Skin epidermis (tissue), 12 donors: ENCODE measurements at regions not wholly inside any gene's neighbourhood (a gene's known extent, or its start where the extent isn't known, plus 50 kb on each side); places are given as distances from the start of the nearest gene placed in this dataset.
"Not testable (repeated sequence)": the region's sequence is repeated elsewhere in the genome, so short reads cannot be mapped to it uniquely, and the experiment has no call there.

Source experiments
- H3K27ac ChIP-seq, 21 experiments: fragments of 200-600 bp; sonication (generic) in 11 of 21; one replicate each; pipeline ENCODE4 v1.5.0; 2020; ENCODE audit warnings: mild to moderate bottlenecking in 3 of 21, inconsistent platforms in 2 of 21, moderate library complexity in 2 of 21
- H3K4me3 ChIP-seq, 7 experiments: fragments of 200-600 bp; sonication (generic) in 2 of 7; one replicate each; pipeline ENCODE4 v1.5.0; 2020; ENCODE audit warnings: inconsistent platforms in 2 of 7, mild to moderate bottlenecking in 2 of 7, moderate library complexity in 1 of 7

DNA sequence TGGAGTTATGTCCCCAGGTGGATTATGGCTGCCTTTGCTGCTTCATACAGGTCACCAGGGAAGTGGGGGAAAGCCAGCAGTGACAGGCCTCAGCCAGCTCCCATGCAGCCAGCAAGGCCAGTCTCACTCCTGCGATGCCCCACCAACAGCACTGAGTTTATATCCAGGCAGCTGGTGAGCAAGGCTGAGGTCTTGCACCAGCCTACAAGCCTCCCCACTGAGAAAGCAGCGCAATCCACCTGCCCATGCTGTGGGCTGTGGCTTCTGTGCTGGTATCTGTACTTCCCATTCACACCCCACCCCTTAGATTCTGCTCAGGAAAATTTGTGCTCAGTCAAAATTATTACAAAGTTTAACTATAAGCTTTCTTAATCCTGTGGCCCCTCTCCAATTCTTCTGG, 153.5 kb downstream of the HHIP start:
- H3K27ac ChIP-seq = no peak overlapping the region
- H3K4me3 ChIP-seq = no peak overlapping the region

DNA sequence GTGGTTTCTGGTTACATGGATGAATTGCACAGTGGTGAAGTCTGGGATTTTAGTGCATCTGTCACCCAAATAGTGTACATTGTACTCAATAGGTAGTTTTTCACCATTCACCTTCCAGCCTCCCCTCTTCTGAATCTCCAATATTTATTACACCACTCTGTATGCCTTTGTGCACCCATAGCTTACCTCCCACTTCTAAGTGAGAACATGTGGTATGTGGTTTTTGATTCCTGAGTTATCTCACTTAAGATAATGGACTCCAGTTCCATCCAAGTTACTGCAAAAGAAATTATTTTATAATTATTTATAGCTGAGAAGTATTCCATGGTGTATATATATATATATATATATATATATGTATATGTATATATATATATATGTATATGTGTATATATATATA, 155.8 kb downstream of the HHIP start:
- no peak overlapping the region for H3K4me3 ChIP-seq
- H3K27ac ChIP-seq = no peak overlapping the region

DNA sequence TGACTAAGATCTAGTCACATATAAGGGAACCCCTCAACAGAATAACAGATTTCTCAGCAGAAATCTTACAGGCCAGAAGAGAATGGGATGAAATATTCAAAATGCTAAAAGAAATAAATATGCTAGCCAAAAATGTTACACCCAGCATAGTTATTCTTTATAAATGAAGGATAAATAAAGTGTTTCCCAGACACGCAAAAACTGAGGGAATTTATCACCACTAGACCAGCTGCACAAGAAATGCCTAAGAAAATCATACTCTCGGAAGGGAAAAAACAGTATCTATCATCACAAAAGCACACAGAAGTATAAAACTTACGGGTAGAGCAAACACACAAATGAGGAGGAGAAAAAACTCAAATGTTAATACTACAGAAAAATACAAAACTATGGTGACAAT, 162.1 kb downstream of the HHIP start:
- Histone ChIP-seq H3K4me3 (no peak overlapping the region), H3K27ac (no peak overlapping the region)

DNA sequence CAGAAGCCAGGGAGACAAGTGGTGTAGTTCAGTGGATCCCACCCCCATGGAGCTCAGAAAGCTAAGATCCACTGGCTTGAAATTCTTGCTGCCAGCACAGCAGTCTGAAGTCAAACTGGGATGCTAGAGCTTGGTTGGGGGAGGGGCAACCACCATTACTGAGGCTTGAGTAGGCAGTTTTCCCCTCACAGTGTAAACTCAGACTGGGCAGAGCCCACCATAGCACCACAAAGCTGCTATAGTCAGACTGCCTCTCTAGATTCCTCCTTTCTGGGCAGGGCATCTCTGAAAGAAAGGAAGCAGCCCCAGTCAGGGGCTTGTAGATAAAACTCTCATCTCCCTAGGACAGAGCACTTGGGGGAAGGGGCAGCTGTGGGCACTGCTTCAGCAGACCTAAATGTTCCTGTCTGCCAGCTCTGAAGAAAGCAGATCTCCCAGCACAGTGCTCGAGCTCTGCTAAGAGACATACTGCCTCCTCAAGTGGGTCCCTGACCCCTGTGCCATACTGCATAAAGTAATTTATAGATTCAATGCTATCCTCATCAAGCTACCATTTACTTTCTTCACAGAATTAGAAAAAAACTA, 163.2 kb downstream of the HHIP start:
- no peak overlapping the region for H3K27ac ChIP-seq
- H3K4me3 ChIP-seq = no peak overlapping the region

DNA sequence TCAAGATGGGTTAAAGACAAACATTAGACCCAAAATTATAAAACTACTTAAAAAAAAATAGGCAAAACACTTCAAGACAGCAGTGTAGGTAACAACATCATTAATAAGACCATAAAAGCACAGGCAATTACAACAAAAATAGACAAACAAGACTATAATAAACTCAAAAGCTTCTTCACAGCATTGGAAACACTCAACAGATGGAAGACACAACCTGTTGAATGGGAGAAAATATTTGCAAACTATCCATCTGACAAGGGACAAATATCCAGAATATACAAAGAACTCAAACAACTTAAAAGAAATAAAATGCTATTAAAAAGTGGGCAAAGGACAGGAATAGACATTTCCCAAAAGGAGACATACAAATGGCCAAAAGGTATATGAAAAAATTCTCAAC, 170.7 kb downstream of the HHIP start:
- no peak overlapping the region for H3K27ac ChIP-seq
- no peak overlapping the region for H3K4me3 ChIP-seq

DNA sequence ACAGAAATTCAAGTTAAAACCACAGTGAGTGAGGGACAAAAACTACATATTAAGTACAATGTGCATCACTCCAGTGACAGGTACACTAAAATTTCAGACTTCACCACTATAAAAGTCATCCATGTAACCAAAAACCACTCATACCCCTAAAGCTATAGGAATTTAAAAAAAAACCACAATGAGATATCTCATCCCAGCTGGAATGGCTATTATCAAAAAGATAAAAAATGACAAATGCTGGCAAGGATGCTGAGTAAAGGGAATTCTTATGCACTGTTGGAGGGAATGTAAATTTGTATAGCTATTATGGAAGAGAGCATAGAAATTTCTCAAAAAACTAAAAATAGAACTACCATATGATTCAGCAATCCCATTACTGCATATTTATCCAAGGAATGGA, 171.1 kb downstream of the HHIP start:
- Histone ChIP-seq H3K27ac (no peak overlapping the region), H3K4me3 (no peak overlapping the region)

DNA sequence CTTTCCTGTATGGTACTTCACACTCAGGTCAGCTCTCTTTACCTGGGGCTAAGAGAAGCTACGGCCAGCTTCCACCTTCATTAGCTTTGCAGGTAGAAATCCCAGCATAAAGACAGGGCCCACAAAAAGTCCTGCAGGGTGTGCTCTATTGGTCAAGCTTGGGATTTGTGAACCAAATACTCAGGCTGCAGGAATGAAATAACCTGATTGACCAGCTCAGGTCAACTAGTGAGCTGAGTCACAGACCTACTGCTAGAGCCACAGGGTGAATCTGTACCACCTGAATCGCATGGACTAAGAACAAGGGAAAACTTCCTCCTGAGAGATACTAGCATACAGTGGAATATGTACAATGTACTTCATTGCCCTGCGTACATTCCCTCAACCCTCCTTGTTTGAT, 172.2 kb downstream of the HHIP start:
- no peak overlapping the region for H3K27ac ChIP-seq
- H3K4me3 ChIP-seq = no peak overlapping the region

DNA sequence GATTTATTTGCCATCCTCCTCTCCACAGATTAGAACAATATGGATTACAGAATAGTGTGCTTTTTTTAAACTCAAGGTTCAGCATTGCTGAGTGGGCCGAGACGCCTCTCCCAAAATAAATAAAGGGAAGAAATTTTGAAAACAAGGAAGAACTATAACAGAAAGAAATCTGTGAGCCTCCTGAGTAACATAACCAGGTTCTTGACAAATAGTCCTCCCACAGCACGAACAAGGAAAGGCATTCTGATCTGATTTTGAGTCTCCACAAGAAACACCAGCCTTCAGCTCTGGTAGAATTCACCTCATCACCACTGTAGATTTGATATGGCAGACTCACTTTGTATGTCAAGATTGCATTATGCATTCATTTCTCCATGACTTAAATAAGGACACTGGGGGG, 173.6 kb downstream of the HHIP start:
- Histone ChIP-seq H3K4me3 (no peak overlapping the region), H3K27ac (no peak overlapping the region)

DNA sequence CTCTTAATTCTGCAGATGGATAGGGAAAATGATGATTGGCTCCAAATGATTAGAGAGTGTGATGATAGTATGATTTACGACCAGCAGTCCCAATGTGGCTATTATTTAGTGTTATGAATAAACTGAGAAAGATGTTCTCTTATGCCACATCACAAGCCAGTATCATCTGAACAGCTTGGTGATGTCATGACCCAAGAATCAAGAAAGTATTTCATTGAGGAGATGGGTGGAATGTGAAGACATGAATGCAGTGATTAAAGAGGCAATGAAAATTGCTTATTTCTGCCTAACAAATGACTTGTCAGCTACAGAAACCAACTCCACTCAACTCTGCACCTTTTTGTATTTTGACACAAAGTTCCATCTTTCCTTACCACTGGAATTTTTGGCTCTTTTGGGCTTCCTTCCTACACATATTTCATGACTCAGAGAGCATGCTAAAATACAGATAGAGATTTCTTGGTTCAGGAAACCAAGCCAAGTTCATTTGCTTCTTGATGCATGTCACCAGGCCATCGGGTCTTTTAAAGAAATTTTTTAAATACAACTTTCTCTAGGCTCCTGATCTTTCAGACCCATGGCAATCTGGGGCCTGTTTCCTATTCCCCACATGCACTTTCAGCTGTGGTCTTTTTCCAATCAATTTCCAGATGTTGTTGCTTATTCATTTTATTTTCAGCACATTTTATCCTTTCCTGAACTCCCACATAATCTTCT, 174.2 kb downstream of the HHIP start:
- H3K27ac ChIP-seq = no peak overlapping the region

DNA sequence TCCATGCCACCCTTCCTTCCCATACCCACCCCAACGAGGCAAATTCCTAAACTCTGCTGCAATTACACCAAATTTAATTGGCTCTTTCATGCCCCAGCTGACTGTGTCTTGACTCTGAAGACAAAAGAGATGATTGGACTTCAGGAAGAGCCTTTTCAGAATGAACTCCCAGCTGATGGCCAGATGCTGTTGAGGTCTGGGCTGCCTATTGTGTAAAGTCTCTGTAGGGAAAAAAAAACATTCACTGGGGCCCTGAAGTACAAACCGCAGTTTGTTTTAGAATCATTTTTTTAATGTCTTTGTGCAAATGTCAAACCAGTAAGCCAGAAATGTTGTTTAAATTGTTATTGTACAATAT, 174.8 kb downstream of the HHIP start:
- no peak overlapping the region for H3K27ac ChIP-seq

More for the DNA sequence above, 174.2 kb downstream of the HHIP start:
- no peak overlapping the region for H3K4me3 ChIP-seq

DNA sequence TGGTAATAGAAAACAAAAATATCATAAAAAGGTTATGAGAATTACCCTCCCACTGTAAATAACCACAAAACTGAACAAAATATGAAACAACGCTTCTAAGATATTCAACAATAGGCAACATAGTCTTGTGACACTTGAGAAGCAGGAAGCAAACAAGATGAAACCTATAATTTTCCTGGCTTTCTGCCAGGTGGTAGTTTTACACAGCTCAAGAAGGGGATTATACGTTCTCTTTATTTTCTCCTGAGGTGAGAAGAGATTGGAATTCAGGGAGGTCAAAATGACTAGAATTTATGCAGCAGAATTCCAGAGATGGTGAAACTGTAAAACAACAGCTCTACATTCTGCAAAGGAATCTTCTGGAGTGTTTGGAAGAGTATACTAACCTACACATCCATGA, 186.0 kb downstream of the HHIP start:
- no peak overlapping the region for H3K4me3 ChIP-seq

More for the DNA sequence above, 174.8 kb downstream of the HHIP start:
- no peak overlapping the region for H3K4me3 ChIP-seq

DNA sequence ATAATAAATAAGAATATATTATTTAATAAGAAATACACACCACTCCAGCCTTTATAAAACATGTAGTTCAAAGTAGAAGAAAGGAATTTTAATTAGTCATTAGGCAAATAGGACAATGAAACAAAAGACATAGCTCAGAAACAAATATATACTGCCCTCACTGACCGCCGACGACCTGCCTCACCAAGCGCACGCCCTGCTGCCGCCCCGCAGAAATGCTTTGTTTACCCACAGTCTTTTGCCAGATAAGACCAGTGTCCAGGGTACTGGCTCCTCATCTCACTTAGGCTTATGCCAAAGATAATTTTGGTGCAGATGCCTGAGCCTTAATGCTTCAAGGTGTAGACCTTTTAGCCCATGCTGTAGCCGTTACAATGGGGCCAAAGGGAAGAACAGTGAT, 199.5 kb downstream of the HHIP start:
- no peak overlapping the region for H3K27ac ChIP-seq
- no peak overlapping the region for H3K4me3 ChIP-seq

More for the DNA sequence above, 186.0 kb downstream of the HHIP start:
- no peak overlapping the region for H3K27ac ChIP-seq

DNA sequence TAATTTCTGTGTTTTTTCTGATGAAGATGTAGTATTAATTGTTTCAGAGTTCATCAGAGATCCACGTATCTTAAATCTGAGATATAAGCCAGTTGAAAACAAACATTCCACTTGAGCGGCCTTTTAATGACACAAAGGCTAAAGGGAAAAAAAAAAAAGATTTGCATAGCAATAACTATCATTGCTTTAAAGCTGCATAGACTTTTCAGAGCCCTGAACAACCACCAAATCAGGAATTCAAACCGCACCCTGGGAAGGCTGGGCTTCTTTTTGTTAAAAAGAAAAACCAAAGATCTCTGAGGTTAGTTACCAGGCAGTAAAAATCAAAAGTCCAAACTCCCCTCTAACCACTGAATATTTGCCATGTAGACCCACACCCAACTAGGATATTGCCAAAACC, 206.0 kb downstream of the HHIP start:
- H3K27ac ChIP-seq = no peak overlapping the region
- H3K4me3 ChIP-seq = no peak overlapping the region

DNA sequence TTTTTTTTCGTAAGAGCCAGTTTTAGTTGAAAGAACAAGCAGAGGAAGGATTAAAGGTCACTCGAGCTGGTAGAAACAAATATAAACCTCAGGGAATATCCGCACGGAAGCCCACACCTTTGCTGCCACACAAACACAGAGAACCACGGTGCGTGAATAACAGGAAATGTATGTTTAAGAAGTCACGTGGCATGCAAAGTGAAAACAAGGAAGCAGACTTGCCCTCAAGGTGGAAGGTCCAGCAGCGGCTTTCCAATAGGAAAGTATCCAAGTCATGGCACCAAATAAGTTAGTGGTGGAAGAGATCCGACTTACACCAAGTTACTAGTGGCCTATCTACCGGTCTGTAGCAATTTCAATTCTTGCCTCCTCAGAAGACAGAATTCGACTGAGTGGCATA, 215.5 kb downstream of the HHIP start:
- Histone ChIP-seq H3K4me3 (no peak overlapping the region), H3K27ac (no peak overlapping the region)

DNA sequence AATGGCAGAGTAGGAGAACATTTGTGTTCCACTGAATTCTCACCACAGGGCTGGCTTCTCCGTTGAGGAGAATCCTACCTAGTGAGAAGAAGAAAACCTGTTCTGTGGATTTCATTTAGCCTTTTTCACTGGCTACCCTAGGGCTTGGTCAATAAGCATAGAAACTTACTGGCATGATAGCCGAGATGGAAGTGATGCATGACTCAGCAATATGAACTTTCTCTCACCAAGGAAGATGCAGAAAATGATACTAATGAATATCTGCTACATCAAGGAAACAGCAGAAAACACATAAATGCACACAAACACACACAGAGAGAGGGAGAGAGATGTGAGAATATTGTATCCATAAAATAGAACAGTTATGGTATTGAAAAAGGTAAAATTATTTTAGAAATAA, 216.3 kb downstream of the HHIP start:
- Histone ChIP-seq H3K27ac (no peak overlapping the region), H3K4me3 (no peak overlapping the region)

DNA sequence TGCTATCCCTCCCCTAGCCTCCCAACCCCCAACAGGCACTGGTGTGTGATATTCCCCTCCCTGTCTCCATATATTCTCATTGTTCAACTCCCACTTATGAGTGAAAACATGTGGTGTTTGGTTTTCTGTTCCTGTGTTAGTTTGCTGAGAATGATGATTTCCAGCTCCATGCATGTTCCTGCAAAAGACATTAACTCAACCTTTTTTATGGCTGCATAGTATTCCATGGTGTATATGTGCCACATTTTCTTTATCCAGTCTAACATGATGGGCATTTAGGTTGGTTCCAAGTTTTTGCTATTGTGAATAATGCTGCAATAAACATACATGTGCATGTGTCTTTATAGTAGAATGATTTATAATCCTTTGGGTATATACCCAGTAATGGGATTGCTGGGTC, 218.9 kb downstream of the HHIP start:
- H3K4me3 ChIP-seq, H3K27ac ChIP-seq: not testable (repeated sequence)

DNA sequence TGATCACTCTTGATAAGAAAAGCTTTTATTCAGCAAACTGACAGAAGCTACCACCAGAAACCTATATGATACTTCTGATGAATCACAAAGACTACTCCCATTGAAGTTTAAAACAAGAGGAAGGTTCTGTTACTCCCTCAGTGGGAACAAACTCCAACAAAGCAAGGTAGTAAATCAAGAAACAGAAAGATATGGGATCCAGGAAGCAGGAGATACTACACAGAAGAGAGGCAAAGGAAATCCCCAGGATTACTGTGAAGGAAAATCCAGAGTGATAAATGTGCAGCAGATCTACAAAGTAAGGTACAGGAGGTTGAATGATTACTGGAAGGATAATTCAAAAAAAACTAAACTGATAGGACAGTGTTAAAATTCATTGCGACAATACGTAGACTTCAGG, 222.4 kb downstream of the HHIP start:
- Histone ChIP-seq H3K27ac (no peak overlapping the region), H3K4me3 (no peak overlapping the region)

DNA sequence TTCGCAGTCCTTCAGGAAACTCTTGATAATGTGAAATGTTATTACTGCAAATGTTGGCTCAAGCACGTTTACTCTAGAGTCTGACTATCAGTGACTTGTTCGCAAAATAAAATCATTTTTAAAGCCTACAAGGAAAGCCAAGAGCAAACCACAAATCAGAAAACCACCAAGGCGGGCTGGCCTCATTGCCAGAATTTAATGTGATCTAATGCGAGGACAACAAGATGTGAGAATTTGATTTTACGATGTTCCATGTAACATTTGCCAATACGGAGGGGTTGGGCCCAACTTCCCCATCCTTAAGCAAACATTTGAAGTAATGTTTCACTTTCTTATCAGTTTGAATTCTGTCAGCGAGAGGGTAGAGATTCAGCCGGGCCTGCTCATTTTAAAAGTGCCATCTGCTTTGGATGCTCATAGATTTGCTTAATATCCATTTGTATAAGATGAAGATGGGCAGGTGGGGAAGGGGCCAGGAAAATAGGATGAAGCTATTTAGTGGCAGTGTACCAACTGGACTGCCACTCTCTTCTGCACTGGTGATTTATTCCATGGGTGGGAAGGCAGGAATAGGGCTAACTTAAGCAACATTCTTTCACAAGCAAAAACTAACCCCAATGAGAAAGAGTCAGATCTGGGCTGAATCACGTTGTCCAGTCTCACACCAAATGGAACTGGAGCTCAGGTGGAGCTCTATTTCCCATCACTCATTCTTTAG, 225.3 kb downstream of the ANAPC10 start:
- Histone ChIP-seq H3K27ac (no peak overlapping the region), H3K4me3 (no peak overlapping the region)

DNA sequence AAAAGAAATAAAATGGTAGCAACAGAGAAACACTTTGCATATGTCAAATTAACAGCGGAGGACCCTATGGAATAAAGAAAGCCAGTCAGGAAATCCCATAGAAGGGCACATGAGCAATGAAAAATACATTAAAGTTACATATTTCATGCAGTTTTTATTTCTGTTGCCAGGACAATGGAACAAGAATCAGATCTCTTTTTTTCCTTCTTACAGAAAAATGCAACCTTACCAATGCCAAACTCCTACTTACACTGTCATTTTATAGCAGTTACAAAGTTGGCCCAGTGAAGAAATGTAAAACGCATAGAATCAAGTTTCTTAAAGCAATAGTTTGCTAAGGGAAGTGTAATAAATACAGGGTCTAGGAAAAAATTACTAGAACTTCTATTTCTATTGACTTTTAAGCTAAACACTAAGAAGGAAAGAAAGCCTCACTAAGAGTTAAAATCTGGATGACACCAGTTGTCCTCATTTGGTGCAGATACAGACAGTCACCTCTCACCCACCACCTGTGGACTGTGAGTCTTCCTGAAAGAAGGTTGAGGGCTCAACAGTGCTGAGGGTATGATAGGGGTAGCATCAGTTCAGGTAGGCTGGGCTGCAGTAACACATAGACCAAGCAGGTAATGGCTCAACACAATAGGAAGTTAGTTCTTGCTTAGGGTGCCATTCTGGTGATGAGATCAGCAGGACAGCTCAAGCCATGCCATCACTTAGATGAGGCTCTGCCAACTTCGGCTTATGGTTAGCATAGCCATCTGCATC, 224.6 kb downstream of the ANAPC10 start:
- H3K27ac ChIP-seq = no peak overlapping the region
- H3K4me3 ChIP-seq = no peak overlapping the region

DNA sequence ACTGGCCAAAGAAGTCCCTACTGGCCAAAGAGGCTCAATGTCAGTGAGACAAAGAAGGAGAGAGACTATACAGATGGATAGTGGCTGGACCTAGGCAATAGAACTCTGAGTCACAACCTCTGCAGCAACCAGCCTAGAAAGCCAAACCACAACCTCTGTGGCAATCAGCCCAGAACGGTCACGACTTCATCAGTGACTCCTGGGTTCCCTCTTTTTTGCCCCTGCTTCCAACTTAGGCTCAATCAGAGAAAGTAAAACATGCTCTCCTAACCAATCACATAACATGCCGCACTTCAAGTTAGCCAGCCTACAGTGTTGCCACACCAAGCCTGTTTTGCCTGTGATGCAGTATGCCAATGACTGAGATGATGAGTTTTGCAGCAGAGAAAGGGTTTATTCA, 203.4 kb downstream of the ANAPC10 start:
- Histone ChIP-seq H3K4me3 (no peak overlapping the region), H3K27ac (no peak overlapping the region)

DNA sequence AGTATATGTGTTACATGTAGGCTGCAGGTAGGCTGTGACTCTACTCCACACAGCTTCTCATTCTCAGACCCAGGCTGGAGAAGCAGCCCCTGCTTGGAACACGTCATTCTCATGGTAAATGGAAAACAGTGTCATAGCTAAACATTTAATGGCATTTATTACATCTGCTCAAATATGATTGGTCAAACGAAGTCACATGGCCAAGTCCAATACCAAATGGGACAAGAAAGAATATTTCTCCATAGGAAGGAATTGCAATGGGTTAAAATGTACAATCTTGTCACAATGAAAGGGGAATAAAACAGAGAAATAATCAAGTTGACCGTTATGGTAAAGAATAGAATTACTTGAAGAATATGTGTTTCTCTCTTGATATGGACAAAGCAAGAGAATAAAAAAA, 198.6 kb downstream of the ANAPC10 start:
- Histone ChIP-seq H3K27ac (no peak overlapping the region), H3K4me3 (no peak overlapping the region)
